T-helper 1 cell treated with Interleukin-12 subunit alpha and Interleukin-12 subunit beta and Interleukin-4 antibody, amounts not matched to agents 30 μg/mL and 1 μg/mL, for 36 hours (primary cell): ENCODE measurements at regions not wholly inside any gene's neighbourhood (a gene's known extent, or its start where the extent isn't known, plus 50 kb on each side); places are given as distances from the start of the nearest gene placed in this dataset.

Experiments used
- H3K27ac Mint-ChIP-seq: one replicate; pipeline ENCODE4 v1.8.0; 2021; ENCODE audit warnings: mild to moderate bottlenecking, mixed read lengths
- H3K27me3 Mint-ChIP-seq: one replicate; pipeline ENCODE4 v1.8.0; 2021; ENCODE audit warnings: low read depth, mixed read lengths
- H3K36me3 Mint-ChIP-seq: one replicate; pipeline ENCODE4 v1.8.0; 2021; ENCODE audit warnings: low read depth, mixed read lengths
- H3K4me1 Mint-ChIP-seq: one replicate; pipeline ENCODE4 v1.8.0; 2021; ENCODE audit warnings: low read depth, mixed read lengths
- H3K4me3 Mint-ChIP-seq: one replicate; pipeline ENCODE4 v1.8.0; 2021; ENCODE audit warnings: mild to moderate bottlenecking, moderate library complexity, mixed read lengths
- H3K9me3 Mint-ChIP-seq: one replicate; pipeline ENCODE4 v1.8.0; 2021; ENCODE audit warnings: mixed read lengths

DNA sequence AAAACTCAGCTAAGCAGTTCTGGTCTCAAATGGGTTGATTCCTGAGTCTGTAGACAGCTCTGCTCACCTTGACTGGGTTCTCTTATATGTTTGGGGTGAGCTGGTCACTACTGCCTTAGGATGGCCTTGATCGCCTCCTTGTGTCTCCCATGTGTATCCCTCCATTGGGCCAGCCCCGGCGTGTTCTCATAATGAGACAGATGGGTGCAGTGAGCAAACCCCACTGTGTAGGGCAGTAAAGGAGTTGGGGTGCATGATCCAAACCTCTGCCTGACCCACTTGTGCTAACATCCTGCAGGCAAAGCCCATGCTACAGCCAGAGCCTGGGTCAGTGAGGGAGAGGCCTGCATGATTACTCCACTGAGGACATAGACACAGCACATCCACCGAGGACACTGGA lies 657.6 kb downstream of the BRD1 start:
- Mint-ChIP-seq H3K27me3 (no peaks in the 10 kb centered on the region), H3K9me3 (peaks cover 5% of the 10 kb centered on the region), H3K36me3 (no peaks in the 10 kb centered on the region), H3K27ac (no peak overlapping the region), H3K4me3 (no peak overlapping the region), H3K4me1 (no peaks in the 10 kb centered on the region)

DNA sequence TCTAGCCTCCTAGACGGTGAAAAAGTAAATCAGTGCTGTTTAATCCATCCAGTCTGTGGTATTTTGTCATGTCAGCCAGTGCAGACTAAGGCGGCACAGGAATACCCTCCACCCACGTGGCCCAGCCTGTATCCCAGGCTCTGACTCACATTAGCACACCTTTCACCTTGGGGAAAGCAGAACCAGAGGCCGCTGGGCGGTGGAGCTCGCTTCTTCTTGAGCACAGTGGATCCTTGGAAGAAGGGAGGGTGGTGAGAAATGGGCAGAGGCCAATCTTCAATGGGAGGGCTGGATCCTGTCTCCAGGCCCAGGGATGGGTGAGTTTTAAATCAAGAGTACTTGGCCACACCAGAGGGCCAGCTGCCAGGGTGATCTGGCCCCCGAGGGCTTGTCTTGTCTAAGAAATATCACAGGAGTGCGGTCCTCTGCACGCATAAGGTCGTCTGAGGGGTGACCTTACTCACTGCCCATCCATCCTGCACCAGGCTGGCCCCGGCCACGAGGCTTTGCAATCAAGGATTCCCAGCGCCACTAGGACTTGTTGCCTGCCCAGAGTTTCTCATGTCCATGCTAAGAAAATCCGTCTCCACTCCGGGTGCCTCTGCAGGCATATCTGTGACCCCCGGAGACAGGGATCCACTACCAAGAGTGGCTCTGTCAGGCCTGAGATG lies 658.5 kb downstream of the BRD1 start:
- no peak overlapping the region for H3K4me3 Mint-ChIP-seq
- H3K27me3 Mint-ChIP-seq, result no peaks in the 10 kb centered on the region
- no peaks in the 10 kb centered on the region for H3K36me3 Mint-ChIP-seq
- no peaks in the 10 kb centered on the region for H3K4me1 Mint-ChIP-seq
- H3K9me3 Mint-ChIP-seq, result peaks cover 5% of the 10 kb centered on the region
- no peak overlapping the region for H3K27ac Mint-ChIP-seq

- Mint-ChIP-seq H3K27me3 (no peaks in the 10 kb centered on the region), H3K4me3 (no peak overlapping the region), H3K27ac (no peak overlapping the region), H3K9me3 (peaks cover 5% of the 10 kb centered on the region), H3K4me1 (no peaks in the 10 kb centered on the region), H3K36me3 (no peaks in the 10 kb centered on the region)
These were observed 659.4 kb downstream of the BRD1 start for GRCh38 chr22:49168219-49168813.

- H3K27ac Mint-ChIP-seq, result no peak overlapping the region
- H3K9me3 Mint-ChIP-seq, result peaks cover 2% of the 10 kb centered on the region
- H3K27me3 Mint-ChIP-seq, result no peaks in the 10 kb centered on the region
- H3K4me1 Mint-ChIP-seq, result no peaks in the 10 kb centered on the region
- no peak overlapping the region for H3K4me3 Mint-ChIP-seq
- H3K36me3 Mint-ChIP-seq, result no peaks in the 10 kb centered on the region
These were observed 660.9 kb downstream of the BRD1 start for GRCh38 chr22:49166746-49167145.

DNA sequence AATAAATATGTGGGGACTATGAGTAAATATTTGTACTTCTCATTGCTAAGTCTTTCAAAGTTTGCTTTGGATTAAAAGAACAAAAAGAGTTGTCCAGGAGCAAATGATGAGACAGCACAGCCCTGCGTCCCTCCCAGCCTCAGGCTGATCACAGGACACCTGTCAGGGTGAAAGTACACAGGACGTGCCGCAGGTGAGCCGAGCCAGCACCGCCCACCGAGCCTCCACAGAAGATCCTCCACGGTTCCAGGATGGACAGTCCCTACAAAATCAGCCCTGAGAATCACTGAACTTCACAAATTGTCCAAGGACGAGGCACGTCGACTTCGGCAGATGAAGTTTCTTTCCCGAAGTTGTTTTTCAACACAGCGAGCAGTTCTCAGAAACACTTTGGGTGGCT lies 661.5 kb downstream of the BRD1 start:
- Mint-ChIP-seq H3K36me3 (no peaks in the 10 kb centered on the region), H3K27ac (no peak overlapping the region), H3K27me3 (no peaks in the 10 kb centered on the region), H3K4me3 (no peak overlapping the region), H3K4me1 (no peaks in the 10 kb centered on the region), H3K9me3 (no peaks in the 10 kb centered on the region)

GRCh38 chr22:49164773-49165320 lies 662.8 kb downstream of the BRD1 start:
- no peaks in the 10 kb centered on the region for H3K27me3 Mint-ChIP-seq
- no peak overlapping the region for H3K4me3 Mint-ChIP-seq
- H3K27ac Mint-ChIP-seq, result no peak overlapping the region
- no peaks in the 10 kb centered on the region for H3K9me3 Mint-ChIP-seq
- no peaks in the 10 kb centered on the region for H3K4me1 Mint-ChIP-seq
- H3K36me3 Mint-ChIP-seq, result no peaks in the 10 kb centered on the region

DNA sequence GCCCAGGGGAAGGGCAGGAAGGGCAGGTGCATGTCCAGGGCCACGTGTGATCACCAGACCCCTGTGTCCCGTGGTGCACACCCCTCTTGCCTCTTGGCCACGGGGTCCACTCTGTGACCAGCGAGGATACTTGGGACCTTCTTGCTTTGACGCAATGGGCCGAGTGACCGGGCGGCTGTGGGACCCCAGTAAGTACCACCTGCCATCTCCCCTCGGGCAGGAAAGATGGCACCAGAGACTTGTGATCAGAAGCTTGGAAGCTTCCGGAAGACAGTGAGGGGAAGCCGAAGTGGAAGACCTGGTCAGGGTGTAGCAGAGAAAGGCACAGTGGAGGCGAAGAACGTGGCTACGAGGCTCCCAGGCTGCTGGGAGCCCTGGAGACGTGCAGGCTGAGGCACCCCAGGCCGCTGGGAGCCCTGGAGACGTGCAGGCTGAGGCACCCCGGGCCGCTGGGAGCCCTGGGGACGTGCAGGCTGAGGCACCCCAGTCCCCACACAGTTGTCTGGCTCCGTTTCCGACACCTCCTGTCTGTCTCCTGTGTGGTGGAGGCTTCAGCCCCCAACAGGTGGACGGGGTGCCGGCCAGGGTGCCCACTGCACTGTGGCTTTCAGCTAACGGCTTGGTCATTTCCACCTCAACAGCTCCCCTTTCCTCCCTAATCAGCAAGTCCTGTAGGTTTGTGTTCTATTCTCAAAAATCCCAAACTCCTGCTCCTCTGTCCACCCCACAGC lies 663.5 kb downstream of the BRD1 start:
- Mint-ChIP-seq H3K27me3 (no peaks in the 10 kb centered on the region), H3K4me1 (no peaks in the 10 kb centered on the region), H3K27ac (no peak overlapping the region), H3K9me3 (no peaks in the 10 kb centered on the region), H3K4me3 (no peak overlapping the region), H3K36me3 (no peaks in the 10 kb centered on the region)

GRCh38 chr22:49163258-49163959 lies 664.3 kb downstream of the BRD1 start:
- H3K4me1 Mint-ChIP-seq, result no peaks in the 10 kb centered on the region
- no peaks in the 10 kb centered on the region for H3K36me3 Mint-ChIP-seq
- no peak overlapping the region for H3K27ac Mint-ChIP-seq
- no peak overlapping the region for H3K4me3 Mint-ChIP-seq
- no peaks in the 10 kb centered on the region for H3K27me3 Mint-ChIP-seq
- no peaks in the 10 kb centered on the region for H3K9me3 Mint-ChIP-seq

GRCh38 chr22:49162841-49163240 lies 664.8 kb downstream of the BRD1 start:
- Mint-ChIP-seq H3K9me3 (no peaks in the 10 kb centered on the region), H3K36me3 (no peaks in the 10 kb centered on the region), H3K27me3 (no peaks in the 10 kb centered on the region), H3K4me3 (no peak overlapping the region), H3K27ac (no peak overlapping the region), H3K4me1 (no peaks in the 10 kb centered on the region)

DNA sequence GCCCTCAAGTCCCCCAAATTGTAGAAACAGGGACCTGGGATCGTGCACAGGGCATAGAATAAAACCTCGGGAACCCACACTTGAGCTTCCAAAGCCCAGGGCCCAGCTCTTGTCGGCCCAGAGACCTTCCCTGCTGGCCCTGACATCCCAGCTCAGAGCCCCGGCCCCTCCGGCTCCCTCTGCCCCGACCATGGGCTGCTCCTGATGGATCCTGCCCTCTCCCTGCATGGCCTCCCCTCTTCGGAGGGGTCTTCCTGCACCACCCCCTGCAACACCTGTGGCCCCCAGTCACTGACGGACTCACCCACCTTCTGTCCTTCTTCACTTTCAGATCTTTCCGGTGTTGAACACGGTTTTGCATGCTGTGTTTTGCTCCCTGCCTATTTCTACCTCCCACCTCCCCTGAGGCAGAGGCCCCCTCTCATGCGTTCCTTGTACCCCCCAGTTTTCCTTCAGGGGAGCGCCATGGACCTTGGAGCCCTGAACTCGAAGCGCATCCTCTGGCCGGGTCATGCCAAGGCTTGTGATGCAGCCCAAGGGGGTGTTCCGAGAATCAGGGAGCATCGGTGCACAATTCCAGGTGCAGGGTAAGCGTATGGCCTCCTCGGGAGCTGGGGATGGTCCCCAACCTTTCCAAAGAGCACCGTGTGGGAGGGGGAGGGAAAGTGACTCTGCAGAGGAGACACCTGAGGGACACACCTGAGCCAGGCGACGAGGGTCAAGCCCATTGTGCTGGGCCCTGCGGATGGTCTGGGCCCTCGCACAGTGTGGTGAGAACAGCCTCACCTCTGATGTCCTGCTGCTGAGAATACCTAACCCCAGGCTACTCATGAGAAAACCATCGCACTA lies 666.4 kb downstream of the BRD1 start:
- no peak overlapping the region for H3K4me3 Mint-ChIP-seq
- no peak overlapping the region for H3K27ac Mint-ChIP-seq
- no peaks in the 10 kb centered on the region for H3K36me3 Mint-ChIP-seq
- no peaks in the 10 kb centered on the region for H3K9me3 Mint-ChIP-seq
- no peaks in the 10 kb centered on the region for H3K27me3 Mint-ChIP-seq
- no peaks in the 10 kb centered on the region for H3K4me1 Mint-ChIP-seq

DNA sequence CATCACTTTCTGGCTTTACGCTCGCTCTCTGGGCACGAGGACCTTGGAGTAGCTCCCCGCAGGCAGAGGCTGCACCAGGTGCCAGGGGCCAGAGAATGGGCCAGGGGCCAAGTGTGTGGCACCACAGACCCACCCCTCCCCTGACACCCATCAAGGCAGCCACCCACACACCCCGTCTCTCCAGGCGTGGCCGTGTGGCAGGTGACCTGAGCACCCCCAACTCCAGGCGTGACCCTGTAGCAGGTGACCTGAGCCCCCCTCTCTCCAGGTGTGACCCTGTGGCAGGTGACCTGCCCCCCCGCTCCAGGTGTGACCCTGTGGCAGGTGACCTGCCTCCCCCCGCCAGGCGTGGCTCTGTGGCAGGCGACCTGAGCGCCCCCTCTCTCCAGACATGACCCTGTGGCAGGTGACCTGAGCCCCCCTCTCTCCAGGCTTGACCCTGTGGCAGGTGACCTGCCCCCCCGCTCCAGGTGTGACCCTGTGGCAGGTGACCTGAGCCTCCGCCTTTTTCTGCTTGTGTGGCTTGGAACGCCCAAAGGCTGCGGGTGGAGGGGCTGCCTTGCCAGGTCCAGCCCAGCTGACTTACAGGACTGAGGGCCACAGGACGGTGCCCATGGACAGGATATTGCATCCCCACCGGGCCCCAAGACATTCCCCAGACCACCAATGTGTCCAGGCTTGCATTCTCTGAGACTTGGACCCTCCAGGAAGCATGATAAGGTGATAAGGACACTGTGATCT lies 667.2 kb downstream of the BRD1 start:
- no peaks in the 10 kb centered on the region for H3K36me3 Mint-ChIP-seq
- no peak overlapping the region for H3K4me3 Mint-ChIP-seq
- no peaks in the 10 kb centered on the region for H3K9me3 Mint-ChIP-seq
- no peaks in the 10 kb centered on the region for H3K27me3 Mint-ChIP-seq
- no peaks in the 10 kb centered on the region for H3K4me1 Mint-ChIP-seq
- no peak overlapping the region for H3K27ac Mint-ChIP-seq

DNA sequence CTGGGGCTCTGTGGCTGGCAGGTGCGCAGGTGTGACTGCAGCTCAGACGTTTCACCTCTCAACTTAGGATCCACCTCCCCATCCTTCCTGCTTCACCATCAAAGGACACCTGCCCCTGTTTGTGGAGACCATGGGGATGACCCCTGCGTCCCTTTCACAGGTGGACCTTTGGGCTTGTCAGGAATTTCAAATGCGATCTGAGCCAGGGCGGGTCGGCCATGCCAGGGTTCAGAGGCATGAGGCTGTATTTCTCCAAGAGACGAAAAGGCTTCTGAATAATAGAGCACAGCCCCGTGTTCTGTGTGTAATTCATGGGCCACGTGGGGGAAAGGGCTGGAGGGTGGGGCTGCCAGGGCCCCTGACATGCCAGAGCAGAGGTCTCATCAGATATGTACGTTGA lies 668.0 kb downstream of the BRD1 start:
- Mint-ChIP-seq H3K36me3 (no peaks in the 10 kb centered on the region), H3K4me3 (no peak overlapping the region), H3K27ac (no peak overlapping the region), H3K9me3 (no peaks in the 10 kb centered on the region), H3K4me1 (no peaks in the 10 kb centered on the region), H3K27me3 (no peaks in the 10 kb centered on the region)

DNA sequence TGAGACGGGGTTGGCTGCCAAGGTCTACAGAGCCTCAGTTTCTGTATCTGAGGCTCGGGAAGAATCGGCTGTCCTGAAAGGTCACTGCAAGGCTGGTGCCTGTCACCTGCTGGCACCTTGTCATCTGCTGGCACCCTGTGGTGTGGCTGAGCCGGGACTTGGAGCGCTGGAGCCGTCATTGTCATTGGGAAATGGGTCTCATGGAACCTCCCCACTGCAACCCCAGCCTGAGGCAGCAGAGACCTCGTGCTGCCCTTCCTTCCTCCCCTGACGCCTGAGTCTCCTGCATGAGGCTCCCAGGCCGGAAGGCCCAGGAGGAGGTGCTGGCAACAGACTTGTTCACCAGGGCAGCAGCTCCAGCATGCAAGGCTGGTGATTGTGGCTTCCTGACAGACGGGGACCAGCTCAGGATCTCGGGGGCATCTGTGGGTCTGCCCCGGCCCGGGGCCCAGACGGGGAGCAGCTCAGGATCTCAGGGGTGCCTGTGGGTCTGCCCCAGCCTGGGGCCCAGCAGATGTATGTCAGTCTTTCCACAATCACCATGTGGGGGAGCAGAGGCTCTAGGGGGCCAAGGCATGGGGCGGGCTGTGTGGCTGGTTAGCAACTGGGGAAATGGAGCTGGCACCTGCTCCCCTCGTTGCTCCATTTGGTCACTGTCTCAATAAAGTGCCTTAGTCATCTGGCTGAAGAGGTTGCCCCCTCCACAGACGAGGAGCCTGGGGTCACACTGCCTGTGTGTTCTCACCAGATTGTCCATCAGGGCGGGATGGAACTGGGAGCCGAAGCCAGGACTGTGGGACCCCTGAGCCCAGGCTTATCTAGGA lies 668.7 kb downstream of the BRD1 start:
- no peaks in the 10 kb centered on the region for H3K4me1 Mint-ChIP-seq
- no peak overlapping the region for H3K4me3 Mint-ChIP-seq
- H3K36me3 Mint-ChIP-seq, result no peaks in the 10 kb centered on the region
- H3K27me3 Mint-ChIP-seq, result no peaks in the 10 kb centered on the region
- no peak overlapping the region for H3K27ac Mint-ChIP-seq
- no peaks in the 10 kb centered on the region for H3K9me3 Mint-ChIP-seq
